Stimulated activated naive CD8-positive, alpha-beta T cell treated with anti-CD3 and anti-CD28 coated beads, Interleukin-15, Interleukin-2, amounts not matched to agents 100 U/mL and 50 U/mL, for 24 hours (primary cell): ENCODE measurements at regions not wholly inside any gene's neighbourhood (a gene's known extent, or its start where the extent isn't known, plus 50 kb on each side); places are given as distances from the start of the nearest gene placed in this dataset.
"Not testable (repeated sequence)": the region's sequence is repeated elsewhere in the genome, so short reads cannot be mapped to it uniquely, and the experiment has no call there.

Source experiments
- ATAC-seq: fragments of 150-1000 bp; cut with Tn5 transposase; one replicate; pipeline ENCODE4 v1.10.0; 2021
- DNase-seq: peaks from one replicate; pipeline ENCODE4 v3.0.0; 2021

DNA sequence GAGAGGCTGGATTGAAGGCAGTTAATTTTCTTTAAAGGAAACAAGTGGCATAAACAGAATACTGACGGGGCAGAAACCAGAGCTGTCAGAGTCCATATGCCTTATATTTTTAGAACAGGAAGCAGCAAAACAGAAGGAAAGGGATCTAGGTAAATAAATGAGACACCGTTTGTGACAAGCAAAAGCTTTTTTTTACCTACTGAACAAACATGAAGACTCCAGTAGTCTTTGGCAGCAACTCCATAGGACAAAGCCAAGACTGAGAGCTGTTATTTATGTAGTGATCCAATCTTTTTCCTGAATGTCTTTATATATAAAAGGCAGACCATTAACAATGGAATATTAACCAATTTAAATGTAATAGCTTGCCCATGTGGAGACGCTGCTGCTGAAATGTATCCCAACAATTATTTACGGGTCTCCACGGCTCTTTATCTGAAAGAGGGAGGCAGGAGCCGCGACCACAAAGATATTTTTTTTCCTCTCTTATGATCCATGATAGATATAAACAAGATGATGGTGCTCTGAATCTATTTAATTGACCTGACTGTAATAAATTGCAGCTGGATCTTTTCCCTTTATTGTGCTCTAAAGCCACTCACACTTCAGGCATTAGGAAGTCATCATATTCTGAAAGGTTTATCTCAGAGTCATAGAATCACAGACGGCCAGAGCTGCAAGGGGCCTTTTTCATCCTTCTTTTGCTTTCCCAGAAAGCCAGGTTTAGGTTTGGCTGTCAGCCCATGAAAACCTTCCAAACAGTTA is 687.8 kb downstream of the EFNB2 start:
- ATAC-seq = no peak
- no peak for DNase-seq

DNA sequence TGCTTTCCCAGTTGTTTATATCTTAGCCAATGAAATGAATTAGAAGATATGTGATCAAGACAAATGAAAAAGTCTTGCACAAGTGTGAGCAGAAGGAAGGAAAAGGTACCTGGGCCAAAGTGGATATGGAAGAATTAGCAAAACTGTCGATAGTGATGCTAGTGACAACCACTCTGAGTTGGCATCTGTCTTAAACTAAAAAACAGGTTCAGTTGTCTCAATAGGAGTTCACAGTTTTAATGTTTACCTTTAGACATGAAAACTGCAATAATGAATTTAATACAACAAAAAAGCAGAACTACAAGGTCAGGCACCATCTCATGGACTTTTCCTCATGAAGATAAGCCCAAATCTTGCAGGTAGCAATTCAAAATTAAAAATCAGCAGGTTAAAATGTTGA is 688.5 kb downstream of the EFNB2 start:
- DNase-seq = no peak
- ATAC-seq = no peak

DNA sequence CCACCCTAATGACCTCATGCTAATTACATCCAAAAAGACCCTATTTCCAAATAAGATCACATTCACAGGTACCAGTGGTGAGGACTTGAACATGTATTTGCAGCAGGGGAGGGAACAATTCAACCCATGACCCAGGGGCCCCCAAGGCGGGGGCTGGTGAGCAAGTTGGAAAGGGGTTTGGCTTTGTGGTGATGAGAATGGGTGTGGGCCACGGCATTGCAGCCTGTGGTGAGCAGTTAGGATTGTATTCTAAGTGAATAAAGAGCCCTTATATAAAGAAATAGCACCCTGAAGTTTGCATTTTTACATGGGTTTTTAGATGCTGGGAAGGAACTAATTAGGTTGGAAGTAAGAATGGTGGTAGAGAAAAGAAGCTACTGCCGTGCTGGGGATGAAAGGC is 694.2 kb downstream of the EFNB2 start:
- no peak for DNase-seq
- ATAC-seq = no peak

DNA sequence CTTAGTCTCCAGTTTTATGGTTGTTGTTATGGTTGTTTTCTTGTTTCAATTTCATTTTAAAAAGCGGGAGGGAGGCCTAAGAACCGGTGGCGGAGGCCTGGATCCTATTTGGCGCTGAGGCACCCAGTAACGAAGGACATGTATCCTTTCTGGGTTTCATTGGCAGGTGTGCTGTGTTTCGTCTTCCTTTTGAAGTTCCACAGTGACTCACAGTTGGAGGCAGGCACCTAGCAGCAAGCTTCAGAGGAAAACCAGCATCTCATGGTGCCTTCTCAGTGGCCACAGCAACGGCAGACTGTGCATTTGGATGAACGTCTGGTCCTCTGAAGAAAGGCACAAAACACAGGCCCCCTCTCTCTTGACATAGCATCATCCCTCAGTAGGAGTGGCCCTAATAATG is 697.2 kb downstream of the EFNB2 start:
- ATAC-seq = no peak
- no peak for DNase-seq

DNA sequence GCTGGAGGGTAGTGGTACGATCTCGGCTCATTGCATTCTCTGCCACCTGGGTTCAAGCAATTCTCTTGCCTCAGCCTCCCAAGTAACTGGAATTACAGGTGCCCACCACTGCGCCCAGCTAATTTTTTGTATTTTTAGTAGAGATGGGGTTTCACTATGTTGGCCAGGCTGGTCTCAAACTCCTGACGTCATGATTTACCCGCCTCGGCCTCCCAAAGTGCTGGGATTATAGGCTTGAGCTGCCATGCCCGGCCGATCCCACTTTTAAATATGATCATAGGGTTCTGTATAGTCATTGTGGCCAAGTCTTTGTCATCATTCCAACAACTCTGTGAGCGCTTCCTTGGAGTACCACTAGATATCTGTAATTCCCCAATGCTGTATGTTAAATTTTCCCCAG is 698.2 kb downstream of the EFNB2 start:
- not testable (repeated sequence) for ATAC-seq

DNA sequence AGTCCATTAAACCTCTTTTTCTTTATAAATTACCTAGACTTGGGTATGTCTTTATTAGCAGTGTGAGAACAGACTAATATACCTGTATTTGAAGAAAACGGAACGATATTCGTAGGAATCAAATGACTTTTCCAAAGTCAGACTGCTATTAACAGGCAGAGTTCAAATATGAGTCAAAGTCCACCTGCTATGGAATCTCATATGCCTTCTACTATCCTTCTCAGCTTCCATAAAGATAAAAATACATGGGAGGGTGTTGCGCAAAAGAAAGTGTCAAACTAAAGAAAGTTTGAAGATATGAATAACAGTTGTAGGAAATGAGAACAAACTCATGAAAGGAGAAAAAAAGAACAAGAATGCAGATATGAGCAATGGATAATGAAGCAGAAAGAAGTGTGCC is 704.6 kb downstream of the EFNB2 start:
- DNase-seq (no peak), ATAC-seq (no peak)

More for the DNA sequence above, 698.2 kb downstream of the EFNB2 start:
- not testable (repeated sequence) for DNase-seq

DNA sequence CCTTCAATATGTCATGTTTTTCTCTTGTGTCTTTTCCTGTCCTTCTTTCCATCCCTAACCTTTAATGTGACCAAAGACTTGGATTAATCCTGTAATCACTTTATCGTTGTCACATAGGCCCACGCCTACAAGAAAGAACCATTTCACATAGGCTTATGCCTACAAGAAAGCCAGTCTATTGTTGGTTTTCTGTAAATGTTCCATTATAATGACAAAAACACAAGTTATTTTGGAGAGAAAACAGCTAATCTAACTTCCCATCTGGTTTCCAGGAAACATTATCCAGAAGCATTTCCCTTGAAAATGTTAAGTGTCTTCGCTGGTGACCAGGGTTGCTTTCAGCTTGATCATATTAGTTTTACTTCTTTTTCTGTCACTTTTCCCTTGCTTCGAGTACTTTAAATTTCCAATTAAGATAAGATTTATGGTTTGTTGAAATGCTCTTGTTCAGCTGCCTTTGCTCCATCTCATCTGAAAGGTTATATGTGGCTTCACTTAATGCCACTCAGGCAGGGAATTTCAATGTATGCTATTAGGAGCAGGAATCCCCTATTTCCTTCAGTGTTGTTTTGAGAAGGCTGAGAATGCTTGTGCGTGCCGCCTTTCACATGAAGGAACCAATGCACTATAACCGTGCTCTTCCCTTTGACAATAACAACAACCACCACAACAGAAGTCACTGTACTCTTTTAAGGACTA is 708.2 kb downstream of the EFNB2 start:
- DNase-seq (no peak), ATAC-seq (no peak)

DNA sequence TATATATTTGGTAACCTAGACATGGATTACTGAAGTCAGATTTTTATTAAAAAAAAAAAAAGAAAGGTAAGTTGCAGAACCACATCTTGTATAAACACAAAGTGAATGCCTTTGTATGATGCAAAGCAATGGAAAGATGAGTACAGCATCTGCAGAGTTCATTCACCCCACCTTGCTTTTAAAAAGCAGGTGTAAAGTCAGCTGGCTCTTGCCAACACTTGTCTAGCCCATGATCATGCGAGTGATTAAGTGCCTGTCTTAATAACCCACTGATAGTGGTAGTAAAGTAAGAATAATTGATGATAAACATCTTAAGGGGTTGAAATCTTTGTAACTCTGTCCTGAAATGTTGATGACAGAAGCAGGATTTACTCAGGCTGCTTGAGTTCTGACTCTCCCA is 710.4 kb downstream of the EFNB2 start:
- no peak for DNase-seq
- ATAC-seq = no peak

DNA sequence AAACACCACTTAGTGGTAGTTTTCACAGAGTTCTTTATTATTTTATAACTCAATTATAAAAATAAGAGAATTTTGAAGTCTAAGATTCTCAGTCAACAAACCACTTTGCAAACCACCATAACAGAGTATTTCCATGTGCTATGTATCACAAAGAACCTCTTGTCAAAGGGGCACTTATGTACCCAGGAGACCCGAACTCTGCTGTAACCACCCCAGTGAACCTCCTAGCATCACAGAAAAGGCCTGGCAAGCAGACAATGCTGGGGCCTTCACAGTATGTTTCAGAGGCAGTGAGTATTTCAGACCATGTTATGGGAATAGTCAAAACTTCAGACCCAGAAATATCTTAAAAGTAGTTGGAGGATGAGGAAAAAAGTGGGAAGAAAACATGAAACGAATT is 714.1 kb downstream of the EFNB2 start:
- ATAC-seq = no peak
- no peak for DNase-seq

DNA sequence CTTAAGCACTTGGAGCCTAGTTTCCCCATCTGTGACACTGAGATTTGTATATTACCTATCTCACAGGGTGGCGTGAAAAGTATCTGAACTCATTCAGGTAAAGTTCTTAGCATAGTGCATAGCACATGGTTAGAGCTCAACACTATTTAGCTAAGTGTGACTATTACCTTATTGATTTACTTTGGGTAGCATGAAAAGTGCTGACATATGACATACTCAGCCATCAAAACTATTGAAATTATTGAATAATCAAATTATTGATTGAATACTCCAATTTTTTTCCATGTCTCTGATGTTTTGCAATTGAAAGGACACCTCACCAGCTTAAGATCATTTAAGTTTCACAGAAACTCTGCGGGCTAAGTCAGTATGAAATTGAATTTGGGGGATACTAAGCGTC is 715.0 kb downstream of the EFNB2 start:
- ATAC-seq (no peak), DNase-seq (no peak)

DNA sequence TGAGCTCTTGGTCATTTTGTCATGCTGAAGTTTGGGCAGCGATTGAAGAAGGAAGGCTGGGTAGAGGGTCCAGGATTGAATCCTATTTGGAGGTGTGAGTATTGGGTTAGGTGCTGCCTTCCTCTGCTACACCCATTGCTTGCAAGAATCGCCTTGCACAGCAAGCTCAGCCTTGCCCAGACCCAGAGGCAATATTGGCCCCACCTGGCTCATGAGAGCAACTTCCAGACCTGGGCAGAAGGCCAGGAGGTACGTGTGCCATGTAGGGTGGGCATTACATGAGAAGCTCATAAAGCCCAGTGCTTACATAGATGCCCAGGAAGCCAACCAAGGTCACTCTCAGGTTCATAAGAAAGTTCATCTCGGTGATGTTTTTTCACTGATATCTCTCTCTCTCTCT is 718.0 kb downstream of the EFNB2 start:
- ATAC-seq = no peak

DNA sequence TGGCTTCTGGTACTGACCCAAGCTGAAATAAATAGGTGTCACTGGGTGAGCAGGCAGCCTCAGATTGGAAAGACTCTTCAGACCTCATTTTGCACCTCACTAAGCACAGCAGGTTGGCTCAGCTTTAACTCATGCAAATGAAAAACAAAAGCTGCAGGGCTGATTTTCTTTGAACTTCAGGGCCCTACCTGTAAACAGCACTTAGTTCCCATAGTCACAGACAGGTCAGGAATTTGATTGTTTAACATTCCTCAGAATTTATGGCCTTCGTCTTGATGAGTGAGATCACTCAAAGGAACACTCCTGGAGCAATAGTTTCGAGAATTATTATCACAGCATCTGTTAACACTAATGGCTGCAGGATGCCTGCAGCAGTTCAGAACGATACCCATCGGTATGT is 718.5 kb downstream of the EFNB2 start:
- DNase-seq (no peak), ATAC-seq (no peak)

More for the DNA sequence above, 718.0 kb downstream of the EFNB2 start:
- DNase-seq = no peak

DNA sequence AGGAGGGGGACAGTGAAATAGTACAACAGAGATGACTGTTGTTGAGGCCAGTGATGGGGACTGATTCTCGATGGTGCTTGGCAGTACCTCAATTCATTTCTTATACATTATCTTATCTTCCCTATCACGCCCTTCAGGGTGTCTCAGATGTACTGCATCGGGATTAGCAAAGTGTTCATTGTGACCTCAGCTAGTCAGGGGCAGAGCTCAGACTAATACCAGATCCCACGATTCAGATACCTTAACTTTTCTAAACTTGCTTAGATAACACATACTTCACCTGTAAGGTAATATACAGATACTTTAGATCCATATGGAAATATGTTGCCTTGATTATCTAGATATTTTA is 720.6 kb downstream of the EFNB2 start:
- no peak for DNase-seq

DNA sequence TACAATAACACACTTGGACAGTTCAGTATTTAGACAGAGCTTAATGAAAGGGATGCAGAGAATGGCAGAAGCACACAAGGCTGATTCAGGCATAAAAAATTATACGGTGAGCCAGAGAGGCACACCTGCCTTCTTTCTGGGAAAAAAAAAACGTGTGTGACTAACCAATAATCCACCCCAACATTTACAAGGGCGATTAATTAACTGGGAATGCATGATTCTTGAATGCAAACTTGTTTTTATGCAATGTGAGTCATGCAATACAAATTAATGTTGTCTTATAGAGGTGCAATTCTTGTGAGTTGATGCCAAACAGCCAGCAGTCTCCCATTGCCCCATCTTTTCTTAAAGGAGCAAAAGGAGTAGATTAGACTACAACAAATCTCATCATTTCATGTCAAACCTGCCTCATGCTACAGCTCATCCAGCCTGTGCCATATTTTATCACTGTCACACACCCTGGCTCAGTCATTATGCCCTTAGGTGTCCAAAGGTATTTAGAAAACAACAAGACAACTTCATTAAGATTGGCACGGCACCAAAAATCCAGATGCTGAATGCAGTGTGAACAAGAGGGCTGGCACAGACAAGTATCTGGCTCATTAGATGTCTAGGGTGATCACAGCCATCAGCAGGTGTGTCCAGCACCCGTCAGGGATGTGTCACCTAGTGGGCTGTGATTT is 721.1 kb downstream of the EFNB2 start:
- no peak for ATAC-seq
- no peak for DNase-seq

More for the DNA sequence above, 720.6 kb downstream of the EFNB2 start:
- ATAC-seq = no peak

DNA sequence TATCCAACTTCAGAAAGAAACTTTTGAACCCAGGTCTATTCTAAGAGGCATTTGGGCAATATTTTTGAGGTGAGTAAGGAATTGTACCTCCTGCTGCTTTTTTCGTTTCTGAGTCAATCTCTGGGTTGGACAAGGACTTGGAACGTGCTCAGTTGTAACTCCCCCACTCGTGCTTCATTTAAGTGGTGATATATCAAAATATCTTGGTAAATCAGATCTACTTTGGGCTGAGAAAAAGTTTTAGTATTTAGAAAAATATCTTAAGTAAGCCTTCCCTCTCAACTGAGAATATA is 728.9 kb downstream of the EFNB2 start:
- DNase-seq (no peak), ATAC-seq (no peak)

DNA sequence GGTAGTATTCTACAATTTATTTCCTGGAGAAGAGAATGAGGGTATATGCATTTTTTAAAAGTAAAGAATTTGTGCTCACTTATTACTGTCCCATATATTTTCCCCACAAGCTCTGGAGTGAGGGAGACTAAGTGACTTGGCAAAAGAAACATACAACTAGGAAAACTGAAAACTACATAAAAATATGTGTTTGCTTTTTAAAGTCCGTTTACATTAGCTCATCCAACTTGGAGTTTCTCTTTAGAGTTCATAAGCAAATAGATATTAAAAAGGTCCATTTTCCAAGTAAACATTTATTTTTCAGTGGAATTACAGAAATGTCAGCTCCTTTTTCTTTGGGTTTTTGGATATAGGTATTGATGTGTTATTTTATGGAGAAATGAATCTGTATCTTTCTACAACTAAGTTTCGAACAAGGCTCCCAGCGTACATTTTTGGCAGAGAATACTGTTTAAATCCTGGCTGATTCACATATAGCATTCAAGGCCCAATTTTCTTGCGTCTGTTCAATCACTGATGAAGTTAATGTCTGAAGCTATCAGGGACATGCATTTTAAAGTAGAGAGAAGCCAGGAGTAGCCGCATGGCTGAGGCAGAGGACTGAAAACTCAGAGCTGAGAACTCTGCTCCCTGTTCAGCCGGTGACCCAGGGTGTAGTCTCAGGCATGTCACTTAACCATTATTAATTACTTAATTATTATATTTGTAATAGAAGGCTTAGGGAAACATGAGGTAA is 729.4 kb downstream of the EFNB2 start:
- DNase-seq (no peak), ATAC-seq (no peak)

DNA sequence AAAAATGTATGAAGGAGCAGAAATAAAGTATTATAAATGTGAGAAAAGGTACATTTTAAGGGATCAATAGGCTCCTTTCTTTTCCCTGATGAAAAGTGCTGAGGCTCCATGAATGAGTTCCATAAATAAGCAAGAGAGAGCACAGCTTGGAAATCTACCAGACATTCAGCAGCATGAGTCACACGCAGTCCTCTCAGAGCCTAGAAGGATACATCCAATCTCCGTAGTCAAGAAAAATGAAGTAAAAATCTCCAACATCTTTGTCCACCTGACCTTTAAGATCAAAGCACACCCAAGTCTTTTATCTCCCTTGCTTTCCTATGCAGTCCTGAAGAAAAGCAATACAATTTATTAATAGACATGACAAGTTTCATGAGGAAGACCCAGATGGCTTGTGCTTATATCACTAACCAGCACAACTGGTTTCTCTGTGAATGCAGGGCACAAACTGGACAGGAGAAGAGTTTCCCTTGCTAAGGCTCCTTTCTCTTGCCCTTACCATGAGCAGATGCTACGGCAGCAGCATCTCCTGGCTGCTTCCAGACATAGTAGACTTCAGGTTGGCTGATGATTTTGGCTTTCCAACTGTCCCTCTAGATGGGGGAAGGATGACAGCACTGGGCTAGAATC is 730.8 kb downstream of the EFNB2 start:
- DNase-seq (no peak), ATAC-seq (no peak)

DNA sequence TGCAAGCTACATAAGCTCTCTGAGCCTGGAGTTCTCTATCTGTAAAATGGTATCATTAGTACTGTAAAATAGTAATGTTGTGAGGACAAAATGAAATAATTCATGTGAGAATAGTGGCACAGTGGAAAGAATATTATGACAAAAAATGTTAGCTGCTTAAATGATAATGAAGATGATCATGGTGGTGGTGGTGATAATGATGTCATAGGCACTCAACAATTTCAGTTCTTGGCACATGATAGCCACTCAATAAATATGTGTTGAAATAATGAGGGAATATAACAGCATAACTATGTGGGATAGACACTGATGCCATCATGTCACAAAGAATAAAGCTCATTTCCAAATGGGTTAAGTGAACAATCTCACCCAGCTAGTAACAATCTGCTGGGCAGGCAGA is 736.3 kb downstream of the EFNB2 start:
- DNase-seq (no peak), ATAC-seq (no peak)

DNA sequence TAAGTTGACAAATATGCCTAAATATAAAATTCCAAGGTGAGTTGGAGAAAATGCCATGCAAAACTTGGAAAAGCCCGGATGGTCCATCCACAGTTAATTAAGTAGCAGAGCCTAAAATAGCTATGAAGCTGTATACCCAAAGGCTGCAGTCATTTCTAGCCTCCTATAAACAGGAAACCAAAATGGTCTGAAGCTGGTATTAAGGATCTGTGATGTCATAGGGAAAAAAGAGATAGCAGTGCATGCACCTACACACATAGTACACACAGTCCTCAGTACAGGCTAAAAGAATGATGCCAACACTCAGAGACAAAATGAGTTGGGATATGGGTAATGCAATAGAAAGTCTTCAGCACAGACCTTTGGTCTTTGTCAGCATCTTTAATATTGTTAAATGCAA is 736.9 kb downstream of the EFNB2 start:
- ATAC-seq (no peak), DNase-seq (no peak)

DNA sequence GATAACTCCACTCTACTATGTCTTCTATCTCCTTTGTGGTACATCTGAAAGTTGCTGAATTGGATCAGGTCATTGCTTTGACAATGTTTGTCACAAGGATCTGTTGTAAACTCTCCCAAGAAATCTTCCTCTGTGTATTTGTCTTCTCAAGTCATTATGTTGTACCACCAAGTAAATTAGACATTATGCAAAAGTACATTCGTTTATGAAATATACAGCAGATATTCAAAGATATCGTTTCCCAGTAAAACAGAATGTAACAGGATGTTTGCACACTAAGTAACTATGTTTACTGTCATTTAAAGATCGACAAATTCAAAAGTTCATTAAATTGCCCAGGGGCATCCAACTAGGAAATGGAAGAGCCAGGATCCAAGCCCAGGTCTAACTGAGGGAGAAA is 739.4 kb downstream of the EFNB2 start:
- DNase-seq = no peak
- ATAC-seq = no peak

DNA sequence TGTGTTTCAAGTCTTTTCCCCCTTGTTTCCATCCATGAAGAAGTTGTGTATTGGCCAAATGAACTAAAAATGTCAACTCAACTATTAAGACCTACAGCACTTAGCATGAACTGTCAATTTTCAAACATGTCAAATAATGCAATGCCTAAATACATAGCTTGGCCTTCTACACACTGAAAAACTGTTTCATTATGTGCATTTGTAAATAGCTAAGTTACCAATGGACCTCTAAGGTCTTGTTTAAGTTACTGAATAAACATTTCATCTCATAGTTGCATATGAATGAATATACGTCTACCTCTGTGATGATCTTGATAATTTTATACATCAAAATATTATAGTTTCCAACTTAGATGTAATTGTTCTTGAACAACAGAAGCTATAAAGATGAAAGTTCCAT is 744.5 kb downstream of the EFNB2 start:
- no peak for DNase-seq
- no peak for ATAC-seq

DNA sequence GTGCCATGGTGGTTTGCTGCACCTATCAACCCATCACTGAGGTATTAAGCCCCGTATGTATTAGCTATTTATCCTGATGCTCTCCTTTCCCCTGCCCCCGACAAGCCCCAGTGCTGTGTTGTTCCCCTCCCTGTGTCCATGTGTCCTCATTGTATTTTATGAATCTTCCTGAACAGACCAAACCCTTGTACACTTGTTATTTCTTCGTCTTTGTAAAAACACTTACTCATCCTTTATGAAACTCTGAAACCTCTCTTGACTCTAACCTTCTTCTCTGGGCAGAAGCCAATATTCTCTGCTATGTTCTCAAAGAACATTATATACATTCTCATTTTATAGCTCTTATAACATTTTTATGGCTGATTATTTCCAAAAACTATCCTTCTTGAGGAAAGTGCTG is 746.9 kb downstream of the EFNB2 start:
- ATAC-seq = no peak
- no peak for DNase-seq

DNA sequence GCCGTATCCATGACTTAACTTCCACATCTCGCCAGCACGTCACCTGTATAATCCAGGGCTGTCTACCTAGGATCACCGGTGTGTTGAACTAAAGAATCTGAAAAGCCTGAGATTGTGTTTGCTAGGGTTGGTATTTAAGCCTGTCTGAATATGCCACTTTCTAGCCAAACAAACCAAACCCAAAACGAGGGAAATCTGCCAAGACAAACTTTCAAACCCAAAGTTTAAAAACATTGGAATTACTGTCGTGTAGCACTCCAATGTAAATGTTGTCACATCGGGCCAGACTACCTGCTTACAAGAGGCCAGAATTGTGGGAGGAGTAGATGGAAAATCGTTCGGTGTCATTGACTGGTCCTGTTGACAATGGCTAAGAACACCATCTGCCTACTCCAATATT is 747.8 kb downstream of the EFNB2 start:
- no peak for DNase-seq

More for the DNA sequence above, 747.8 kb downstream of the EFNB2 start:
- ATAC-seq = no peak
